ENCODE measurements at regions not wholly inside any gene's neighbourhood (a gene's known extent, or its start where the extent isn't known, plus 50 kb on each side); places are given as distances from the start of the nearest gene placed in this dataset.

DNA sequence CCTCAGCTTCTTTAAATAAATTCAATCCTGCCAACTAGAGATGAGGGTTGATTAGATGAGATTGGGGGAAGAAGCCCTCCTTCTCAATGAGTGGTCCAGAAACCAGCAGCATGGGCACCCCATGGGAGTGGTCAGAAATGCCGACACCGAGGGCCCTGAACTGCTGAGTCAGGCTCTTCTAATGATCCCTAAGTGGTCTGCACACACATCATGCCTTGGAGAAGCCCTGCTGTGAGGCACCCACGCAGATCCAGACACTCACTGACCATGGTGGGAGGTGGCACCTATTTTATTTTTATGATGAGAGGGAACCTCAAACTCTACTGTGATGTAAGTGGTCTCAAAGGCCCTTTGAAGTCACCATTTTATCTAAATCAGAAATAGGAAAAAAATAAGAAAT is 72.3 kb upstream of the BOD1 start:
- ChIA-PET POLR2A (no interaction called here), CTCF (no interaction called here)
- H3K9me3 ChIP-seq (ENCODE audit: control insufficient read depth, insufficient read depth, low read length), result peaks cover 3% of the 10 kb centered on the region; the same call in 1 of the 2 replicates
- DNase-seq (ENCODE audit: low read depth, low spot score), result no peak
- H3K27ac ChIP-seq (ENCODE audit: low read depth, low read length), result no peak overlapping the region
- no peak overlapping the region for H3K4me3 ChIP-seq (ENCODE audit: low read depth, low read length)
- TF ChIP-seq, protein P1, sequence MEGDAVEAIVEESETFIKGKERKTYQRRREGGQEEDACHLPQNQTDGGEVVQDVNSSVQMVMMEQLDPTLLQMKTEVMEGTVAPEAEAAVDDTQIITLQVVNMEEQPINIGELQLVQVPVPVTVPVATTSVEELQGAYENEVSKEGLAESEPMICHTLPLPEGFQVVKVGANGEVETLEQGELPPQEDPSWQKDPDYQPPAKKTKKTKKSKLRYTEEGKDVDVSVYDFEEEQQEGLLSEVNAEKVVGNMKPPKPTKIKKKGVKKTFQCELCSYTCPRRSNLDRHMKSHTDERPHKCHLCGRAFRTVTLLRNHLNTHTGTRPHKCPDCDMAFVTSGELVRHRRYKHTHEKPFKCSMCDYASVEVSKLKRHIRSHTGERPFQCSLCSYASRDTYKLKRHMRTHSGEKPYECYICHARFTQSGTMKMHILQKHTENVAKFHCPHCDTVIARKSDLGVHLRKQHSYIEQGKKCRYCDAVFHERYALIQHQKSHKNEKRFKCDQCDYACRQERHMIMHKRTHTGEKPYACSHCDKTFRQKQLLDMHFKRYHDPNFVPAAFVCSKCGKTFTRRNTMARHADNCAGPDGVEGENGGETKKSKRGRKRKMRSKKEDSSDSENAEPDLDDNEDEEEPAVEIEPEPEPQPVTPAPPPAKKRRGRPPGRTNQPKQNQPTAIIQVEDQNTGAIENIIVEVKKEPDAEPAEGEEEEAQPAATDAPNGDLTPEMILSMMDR (IDR thresholded peaks at IDR 0.05; ENCODE audit: low read depth, low read length), result no peak
- peaks cover 2% of the 10 kb centered on the region for H3K27me3 ChIP-seq (ENCODE audit: control insufficient read depth, insufficient read depth, low read length)

DNA sequence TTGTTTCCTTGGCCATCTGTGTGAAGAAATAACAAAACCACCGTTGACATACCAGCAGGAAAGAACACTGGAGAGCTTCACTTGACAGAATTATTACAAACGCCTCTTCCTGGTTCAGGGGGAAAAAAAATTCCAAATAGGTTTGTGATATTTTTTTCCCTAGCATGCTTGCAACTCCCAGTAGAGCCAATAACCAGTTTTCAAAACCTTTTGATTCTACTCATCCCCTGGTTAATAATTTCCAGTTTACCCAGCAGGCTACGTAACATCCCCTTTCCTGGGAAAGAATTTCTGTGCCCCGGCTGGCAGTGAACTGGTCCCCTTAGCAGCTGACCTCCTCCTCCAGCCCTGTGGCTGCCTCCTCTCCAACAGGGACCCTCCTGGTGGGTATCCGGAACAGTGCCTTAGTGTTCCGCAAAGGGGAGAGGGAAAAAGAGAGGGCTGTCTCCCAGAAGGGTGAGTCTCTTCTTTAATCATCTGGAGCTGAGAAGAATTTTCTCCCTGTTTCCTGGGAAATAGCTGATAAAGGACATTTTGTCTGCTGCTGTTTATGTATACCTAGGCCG is 72.8 kb upstream of the BOD1 start:
- H3K9me3 ChIP-seq (ENCODE audit: control insufficient read depth, insufficient read depth, low read length), result peaks cover 4% of the 10 kb centered on the region; the same call in 1 of the 2 replicates
- CTCF ChIA-PET, result no interaction called here

DNA sequence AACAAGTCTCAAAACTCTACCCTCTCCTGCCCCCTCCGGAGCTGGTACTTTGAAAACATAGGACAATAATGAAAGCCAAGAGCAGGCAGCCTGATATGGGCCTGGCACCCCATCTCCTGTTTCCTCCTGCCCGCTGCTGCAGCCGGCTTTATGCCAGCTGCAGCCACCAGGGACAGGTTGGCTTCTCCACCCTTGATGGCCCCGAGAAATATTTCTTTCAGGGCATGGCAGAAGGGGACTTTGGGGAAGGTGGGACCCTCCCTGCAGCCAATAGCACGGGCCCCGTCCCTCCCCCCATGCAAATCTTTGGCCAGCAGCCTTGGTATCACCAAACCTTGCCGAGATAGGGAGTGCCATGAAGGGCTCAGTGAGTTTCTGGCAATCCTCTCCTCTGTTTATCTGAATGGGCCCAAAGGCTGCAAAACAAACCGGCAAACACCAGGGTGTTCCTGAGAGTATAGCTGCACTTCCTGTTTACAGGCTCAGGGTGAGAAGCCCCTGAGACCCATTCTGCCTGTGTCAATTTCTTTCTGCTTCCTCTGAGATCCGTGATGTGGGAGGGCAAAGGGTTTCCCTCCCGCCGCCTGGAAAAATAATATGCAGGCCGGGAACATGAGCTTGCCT is 73.4 kb upstream of the BOD1 start:
- TF ChIP-seq, protein P1 (IDR thresholded peaks at IDR 0.05; ENCODE audit: low read depth, low read length), result no peak
- Histone ChIP-seq H3K27me3 (ENCODE audit: control insufficient read depth, insufficient read depth, low read length) (peaks cover 4% of the 10 kb centered on the region), H3K4me3 (ENCODE audit: low read depth, low read length) (no peak overlapping the region), H3K9me3 (ENCODE audit: control insufficient read depth, insufficient read depth, low read length) (peaks cover 4% of the 10 kb centered on the region; the same call in 1 of the 2 replicates), H3K27ac (ENCODE audit: low read depth, low read length) (no peak overlapping the region)
- ChIA-PET POLR2A (no interaction called here), CTCF (no interaction called here)
- no peak for DNase-seq (ENCODE audit: low read depth, low spot score)

More for the DNA sequence above, 72.8 kb upstream of the BOD1 start:
- Histone ChIP-seq H3K27ac (ENCODE audit: low read depth, low read length) (no peak overlapping the region), H3K27me3 (ENCODE audit: control insufficient read depth, insufficient read depth, low read length) (peaks cover 4% of the 10 kb centered on the region), H3K4me3 (ENCODE audit: low read depth, low read length) (no peak overlapping the region)
- TF ChIP-seq, protein P1 (IDR thresholded peaks at IDR 0.05; ENCODE audit: low read depth, low read length), result no peak
- no peak for DNase-seq (ENCODE audit: low read depth, low spot score)
- POLR2A ChIA-PET, result no interaction called here

DNA sequence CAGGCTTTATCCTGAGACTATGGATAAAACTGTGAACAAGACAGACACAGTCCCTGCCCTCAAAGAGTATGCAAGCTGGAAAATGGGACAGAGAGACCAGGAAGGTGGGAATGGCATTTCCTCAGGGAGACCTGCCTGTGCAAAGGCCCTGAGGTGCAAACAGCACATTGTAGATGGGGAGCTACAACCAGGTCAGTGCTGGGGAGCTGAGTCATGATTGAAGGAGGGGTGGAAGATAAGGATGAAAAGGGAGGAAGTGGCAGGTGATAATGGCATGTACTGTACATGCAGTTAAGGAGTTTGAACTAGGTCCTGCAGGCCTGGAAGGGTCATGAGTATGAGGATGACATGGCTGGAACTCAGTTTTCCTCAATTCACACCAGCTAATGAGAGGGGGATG is 75.5 kb upstream of the BOD1 start:
- Histone ChIP-seq H3K27ac (ENCODE audit: low read depth, low read length) (no peak overlapping the region), H3K4me3 (ENCODE audit: low read depth, low read length) (no peak overlapping the region), H3K9me3 (ENCODE audit: control insufficient read depth, insufficient read depth, low read length) (peaks cover 4% of the 10 kb centered on the region; the same call in 1 of the 2 replicates), H3K27me3 (ENCODE audit: control insufficient read depth, insufficient read depth, low read length) (peaks cover 11% of the 10 kb centered on the region)
- ChIA-PET POLR2A (no interaction called here), CTCF (no interaction called here)
- no peak for DNase-seq (ENCODE audit: low read depth, low spot score)
- TF ChIP-seq, protein P1 (IDR thresholded peaks at IDR 0.05; ENCODE audit: low read depth, low read length), result no peak

DNA sequence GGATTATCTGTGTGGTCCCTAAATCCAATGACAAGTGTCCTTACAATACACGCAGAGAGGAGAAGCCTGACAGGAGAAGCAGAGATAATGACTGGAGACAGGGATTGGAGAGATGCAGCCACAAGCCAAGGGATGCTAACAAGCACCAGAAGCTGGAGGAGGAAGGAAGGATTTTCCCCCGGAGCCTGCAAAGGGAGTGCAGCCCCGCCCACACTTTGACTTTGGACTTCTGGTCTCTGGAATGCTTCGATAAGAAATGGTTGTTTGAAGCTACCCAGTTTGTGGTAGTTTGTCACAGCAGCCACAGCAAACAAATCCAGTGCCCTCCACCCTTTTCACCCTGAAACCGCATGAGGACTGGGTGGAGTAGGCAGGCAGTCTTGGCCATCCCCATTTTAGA is 77.2 kb upstream of the BOD1 start:
- TF ChIP-seq, protein P1 (IDR thresholded peaks at IDR 0.05; ENCODE audit: low read depth, low read length), result no peak
- no peak overlapping the region for H3K27ac ChIP-seq (ENCODE audit: low read depth, low read length)
- CTCF ChIA-PET, result no interaction called here
- peaks cover 11% of the 10 kb centered on the region for H3K27me3 ChIP-seq (ENCODE audit: control insufficient read depth, insufficient read depth, low read length)
- H3K9me3 ChIP-seq (ENCODE audit: control insufficient read depth, insufficient read depth, low read length), result peaks cover 4% of the 10 kb centered on the region; the same call in 1 of the 2 replicates
- DNase-seq (ENCODE audit: low read depth, low spot score), result no peak
- POLR2A ChIA-PET, result no interaction called here
- no peak overlapping the region for H3K4me3 ChIP-seq (ENCODE audit: low read depth, low read length)
